Fibroblast of lung (primary cell): ENCODE measurements at regions not wholly inside any gene's neighbourhood (a gene's known extent, or its start where the extent isn't known, plus 50 kb on each side); places are given as distances from the start of the nearest gene placed in this dataset.

ENCODE experiments used
- EZH2 ChIP-seq: IDR thresholded peaks from 2 replicates; pipeline ENCODE4 v1.5.1; 2012; ENCODE audit warnings: low read length, control low read depth, mild to moderate bottlenecking; ENCODE audit errors: missing control alignments
- TF ChIP-seq, protein P1 (sequence below), 2 donors: IDR thresholded peaks in 1 of 2; conservative IDR thresholded peaks in 1 of 2; 1 replicate in 1 of 2; 2 replicates in 1 of 2; pipeline ENCODE4 v1.5.1; 2011 to 2012; ENCODE audit warnings: low read length in 2 of 2, control low read depth in 1 of 2, inconsistent platforms in 1 of 2, low read depth in 1 of 2, mild to moderate bottlenecking in 1 of 2

DNA sequence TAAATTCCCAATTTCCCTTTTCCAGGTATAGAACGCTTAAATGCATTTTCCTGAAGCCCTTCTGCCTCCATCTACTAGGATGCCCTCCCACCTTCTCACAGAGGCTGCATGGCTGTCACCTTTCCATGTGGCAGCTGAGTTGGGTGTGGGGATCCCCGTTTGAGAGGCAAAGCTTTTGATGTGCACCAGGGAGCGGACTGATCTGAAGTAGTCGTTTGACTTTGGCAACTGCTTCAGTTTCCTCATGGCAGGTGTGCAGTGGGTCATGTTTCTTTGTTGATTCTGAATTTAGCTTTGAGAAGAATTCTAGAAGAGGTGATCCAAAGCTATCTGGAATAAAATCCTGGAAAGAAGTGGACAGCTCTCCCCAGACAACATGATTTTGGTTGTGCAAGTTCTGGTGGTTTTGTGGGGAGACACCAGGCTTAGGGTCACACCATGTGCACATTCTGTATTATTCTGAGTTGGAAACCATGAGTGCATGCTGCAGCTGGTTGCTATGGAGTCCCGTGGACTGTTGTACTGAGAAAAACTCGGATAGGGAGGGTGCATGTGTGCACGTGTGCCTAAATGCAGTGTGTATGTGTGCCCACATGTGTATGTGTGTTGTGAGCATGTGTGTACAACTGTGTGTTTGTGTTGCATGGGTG lies 63.5 kb downstream of the GADD45G start:
- TF ChIP-seq, protein P1, sequence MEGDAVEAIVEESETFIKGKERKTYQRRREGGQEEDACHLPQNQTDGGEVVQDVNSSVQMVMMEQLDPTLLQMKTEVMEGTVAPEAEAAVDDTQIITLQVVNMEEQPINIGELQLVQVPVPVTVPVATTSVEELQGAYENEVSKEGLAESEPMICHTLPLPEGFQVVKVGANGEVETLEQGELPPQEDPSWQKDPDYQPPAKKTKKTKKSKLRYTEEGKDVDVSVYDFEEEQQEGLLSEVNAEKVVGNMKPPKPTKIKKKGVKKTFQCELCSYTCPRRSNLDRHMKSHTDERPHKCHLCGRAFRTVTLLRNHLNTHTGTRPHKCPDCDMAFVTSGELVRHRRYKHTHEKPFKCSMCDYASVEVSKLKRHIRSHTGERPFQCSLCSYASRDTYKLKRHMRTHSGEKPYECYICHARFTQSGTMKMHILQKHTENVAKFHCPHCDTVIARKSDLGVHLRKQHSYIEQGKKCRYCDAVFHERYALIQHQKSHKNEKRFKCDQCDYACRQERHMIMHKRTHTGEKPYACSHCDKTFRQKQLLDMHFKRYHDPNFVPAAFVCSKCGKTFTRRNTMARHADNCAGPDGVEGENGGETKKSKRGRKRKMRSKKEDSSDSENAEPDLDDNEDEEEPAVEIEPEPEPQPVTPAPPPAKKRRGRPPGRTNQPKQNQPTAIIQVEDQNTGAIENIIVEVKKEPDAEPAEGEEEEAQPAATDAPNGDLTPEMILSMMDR (conservative IDR thresholded peaks at IDR 0.05 in 1 of 2, IDR thresholded peaks at IDR 0.05 in 1 of 2; ENCODE audit: low read depth in 1 of 2, low read length in 2 of 2) = no peak
- no peak for TF ChIP-seq EZH2
